Keratinocyte (primary cell): ENCODE measurements at regions not wholly inside any gene's neighbourhood (a gene's known extent, or its start where the extent isn't known, plus 50 kb on each side); places are given as distances from the start of the nearest gene placed in this dataset.

Source experiments
- EZH2 ChIP-seq: IDR thresholded peaks from one replicate; pipeline ENCODE4 v1.6.1; 2012; ENCODE audit warnings: inconsistent platforms, mild to moderate bottlenecking, low read length, moderate library complexity
- TF ChIP-seq, protein P1 (sequence below), 3 experiments: IDR thresholded peaks in 1 of 3; conservative IDR thresholded peaks in 1 of 3; optimal IDR thresholded peaks in 1 of 3; 2 replicates in 2 of 3; 3 replicates in 1 of 3; pipeline versions ENCODE3 to v1.5.1; 2011; ENCODE audit warnings: low read length in 3 of 3, mild to moderate bottlenecking in 3 of 3, moderate library complexity in 2 of 3, control low read depth in 1 of 3, inconsistent platforms in 1 of 3; ENCODE audit not compliant: insufficient read depth in 2 of 3; ENCODE audit errors: extremely low read depth in 1 of 3

DNA sequence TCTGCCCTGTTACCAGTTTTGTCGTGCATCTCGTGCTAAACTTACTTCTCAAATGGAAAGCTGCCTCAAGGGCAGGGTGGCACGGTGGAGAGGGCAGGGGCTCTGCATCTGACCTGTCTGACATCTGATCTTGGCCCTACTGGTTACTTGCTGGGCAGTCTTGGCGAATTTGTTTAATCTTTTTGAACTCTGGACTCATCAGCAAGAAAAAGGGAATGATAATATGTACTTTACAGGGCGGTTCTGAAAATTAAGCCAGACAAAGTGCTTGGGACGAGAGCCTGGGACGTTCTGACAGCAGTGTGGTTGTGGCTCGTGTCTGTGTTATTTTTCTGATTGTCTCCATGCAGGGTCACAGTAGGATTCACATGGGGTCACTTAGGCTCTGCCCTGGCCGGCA is 659.3 kb downstream of the VRK1 start:
- TF ChIP-seq EZH2, result no peak
- TF ChIP-seq, protein P1, sequence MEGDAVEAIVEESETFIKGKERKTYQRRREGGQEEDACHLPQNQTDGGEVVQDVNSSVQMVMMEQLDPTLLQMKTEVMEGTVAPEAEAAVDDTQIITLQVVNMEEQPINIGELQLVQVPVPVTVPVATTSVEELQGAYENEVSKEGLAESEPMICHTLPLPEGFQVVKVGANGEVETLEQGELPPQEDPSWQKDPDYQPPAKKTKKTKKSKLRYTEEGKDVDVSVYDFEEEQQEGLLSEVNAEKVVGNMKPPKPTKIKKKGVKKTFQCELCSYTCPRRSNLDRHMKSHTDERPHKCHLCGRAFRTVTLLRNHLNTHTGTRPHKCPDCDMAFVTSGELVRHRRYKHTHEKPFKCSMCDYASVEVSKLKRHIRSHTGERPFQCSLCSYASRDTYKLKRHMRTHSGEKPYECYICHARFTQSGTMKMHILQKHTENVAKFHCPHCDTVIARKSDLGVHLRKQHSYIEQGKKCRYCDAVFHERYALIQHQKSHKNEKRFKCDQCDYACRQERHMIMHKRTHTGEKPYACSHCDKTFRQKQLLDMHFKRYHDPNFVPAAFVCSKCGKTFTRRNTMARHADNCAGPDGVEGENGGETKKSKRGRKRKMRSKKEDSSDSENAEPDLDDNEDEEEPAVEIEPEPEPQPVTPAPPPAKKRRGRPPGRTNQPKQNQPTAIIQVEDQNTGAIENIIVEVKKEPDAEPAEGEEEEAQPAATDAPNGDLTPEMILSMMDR (optimal IDR thresholded peaks at IDR 0.05 in 1 of 3, IDR thresholded peaks at IDR 0.05 in 1 of 3, conservative IDR thresholded peaks at IDR 0.05 in 1 of 3; ENCODE audit: extremely low read depth in 1 of 3, insufficient read depth in 2 of 3, low read length in 3 of 3), result no peak
